Esophagus muscularis mucosa (tissue), 4 donors: ENCODE measurements at regions not wholly inside any gene's neighbourhood (a gene's known extent, or its start where the extent isn't known, plus 50 kb on each side); places are given as distances from the start of the nearest gene placed in this dataset.
A peak's percentile ranks its signal among the peaks of the same experiment; 100 is the strongest.

Experiments
- DNase-seq: peaks from one replicate; pipeline ENCODE4 v3.0.0-alpha.2; 2017; ENCODE audit errors: extremely low spot score
- H3K27ac ChIP-seq, 4 donors: fragments of 200-600 bp; sonication (generic); replicated peaks in 1 of 4; 1 replicate in 3 of 4; 2 replicates in 1 of 4; pipeline ENCODE4 v1.5.1; 2016 to 2019; ENCODE audit warnings: mild to moderate bottlenecking in 1 of 4
- H3K27me3 ChIP-seq, 4 donors: fragments of 200-600 bp; sonication (generic); one replicate each; pipeline versions ENCODE4 v1.5.1 to v1.6.0; 2016 to 2019
- H3K36me3 ChIP-seq, 4 donors: fragments of 200-600 bp; sonication (generic); one replicate each; pipeline ENCODE4 v1.5.1; 2016 to 2019
- H3K4me1 ChIP-seq, 4 donors: fragments of 200-600 bp; sonication (generic); one replicate each; pipeline ENCODE4 v1.5.1; 2016 to 2019
- H3K4me3 ChIP-seq, 4 donors: fragments of 200-600 bp; sonication (generic); 1 replicate in 2 of 4; 2 replicates in 2 of 4; pipeline ENCODE4 v1.5.1; 2016 to 2019; ENCODE audit warnings: mild to moderate bottlenecking in 4 of 4, moderate library complexity in 1 of 4
- H3K9me3 ChIP-seq, 4 donors: fragments of 200-600 bp; sonication (generic); 1 replicate in 3 of 4; 2 replicates in 1 of 4; pipeline ENCODE4 v1.5.1; 2016 to 2019
- EP300 ChIP-seq: sonication (generic); formaldehyde crosslinking; IDR thresholded peaks from one replicate; pipeline ENCODE4 v1.6.1; 2017; ENCODE audit warnings: antibody characterized with exemption
- POLR2A ChIP-seq: fragments of 450-650 bp; IDR thresholded peaks from one replicate; pipeline ENCODE4 v1.6.1; 2017; ENCODE audit warnings: antibody characterized with exemption, moderate library complexity, mild to moderate bottlenecking, low read depth
- POLR2AphosphoS5 ChIP-seq, 2 donors: sonication (generic); formaldehyde crosslinking; IDR thresholded peaks; one replicate each; pipeline ENCODE4 v1.6.1; 2017; ENCODE audit warnings: antibody characterized with exemption in 2 of 2
- WGBS: methylation state at CpG from one replicate; pipeline ENCODE4 v1.1.5; 2018; 5-methylcytosine and 5-hydroxymethylcytosine counted together
- intact Hi-C: fragments of 100-400 bp; cut with DNase I; formaldehyde crosslinking; loops from one replicate; pipeline ENCODE4 v1.15.1; 2023
- TF ChIP-seq, protein P1 (sequence below), 3 experiments: fragments of 200-600 bp in 2 of 3; fragments of 450-650 bp in 1 of 3; sonication (generic) in 2 of 3; IDR thresholded peaks; one replicate each; pipeline ENCODE4 v1.5.1; 2017 to 2019; ENCODE audit warnings: antibody characterized with exemption in 3 of 3, mild to moderate bottlenecking in 2 of 3, moderate library complexity in 1 of 3

DNA sequence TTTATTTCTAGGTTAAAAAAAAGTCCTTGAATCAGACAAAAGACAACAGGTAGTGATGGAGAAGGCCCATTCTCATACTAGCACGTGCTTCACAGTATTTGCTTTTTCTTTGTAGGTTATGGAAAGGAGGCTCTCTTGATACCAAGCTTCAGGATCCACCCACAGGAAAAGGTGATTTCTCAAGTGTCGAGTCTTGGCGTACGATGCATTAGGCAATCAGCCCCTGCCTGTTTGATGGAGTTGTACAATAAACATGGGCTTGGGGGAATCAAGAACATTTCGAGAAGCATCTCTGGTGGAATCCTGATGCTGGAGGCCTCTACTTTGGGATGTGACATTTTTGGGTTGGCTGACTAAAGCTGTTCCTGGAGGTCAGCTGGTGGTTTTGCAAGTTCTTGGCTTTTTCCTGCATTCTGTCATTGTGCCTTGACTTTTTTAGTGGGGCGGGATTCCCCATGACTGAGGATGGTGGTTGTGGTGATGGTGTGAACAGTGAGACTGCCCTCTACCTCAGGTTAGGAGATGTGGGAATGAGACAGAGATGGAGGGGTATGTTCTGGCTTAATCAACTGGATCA is 231.5 kb upstream of the SPRED2 start:
- TF ChIP-seq POLR2A (no peak), EP300 (no peak), POLR2AphosphoS5 (IDR thresholded peaks at IDR 0.05) (no peak)
- TF ChIP-seq, protein P1, sequence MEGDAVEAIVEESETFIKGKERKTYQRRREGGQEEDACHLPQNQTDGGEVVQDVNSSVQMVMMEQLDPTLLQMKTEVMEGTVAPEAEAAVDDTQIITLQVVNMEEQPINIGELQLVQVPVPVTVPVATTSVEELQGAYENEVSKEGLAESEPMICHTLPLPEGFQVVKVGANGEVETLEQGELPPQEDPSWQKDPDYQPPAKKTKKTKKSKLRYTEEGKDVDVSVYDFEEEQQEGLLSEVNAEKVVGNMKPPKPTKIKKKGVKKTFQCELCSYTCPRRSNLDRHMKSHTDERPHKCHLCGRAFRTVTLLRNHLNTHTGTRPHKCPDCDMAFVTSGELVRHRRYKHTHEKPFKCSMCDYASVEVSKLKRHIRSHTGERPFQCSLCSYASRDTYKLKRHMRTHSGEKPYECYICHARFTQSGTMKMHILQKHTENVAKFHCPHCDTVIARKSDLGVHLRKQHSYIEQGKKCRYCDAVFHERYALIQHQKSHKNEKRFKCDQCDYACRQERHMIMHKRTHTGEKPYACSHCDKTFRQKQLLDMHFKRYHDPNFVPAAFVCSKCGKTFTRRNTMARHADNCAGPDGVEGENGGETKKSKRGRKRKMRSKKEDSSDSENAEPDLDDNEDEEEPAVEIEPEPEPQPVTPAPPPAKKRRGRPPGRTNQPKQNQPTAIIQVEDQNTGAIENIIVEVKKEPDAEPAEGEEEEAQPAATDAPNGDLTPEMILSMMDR (IDR thresholded peaks at IDR 0.05), result no peak
- intact Hi-C loops, result no loop called here
- H3K36me3 ChIP-seq, result no peaks in the 10 kb centered on the region
- WGBS, result 70% methylated on average over 6 of the region's 6 CpGs
- H3K27me3 ChIP-seq, result no peaks in the 10 kb centered on the region
- H3K9me3 ChIP-seq, result peaks cover 0 to 9% (median 8%) of the 10 kb centered on the region in 4 donors
- H3K27ac ChIP-seq, result no peak overlapping the region
- peaks cover 0 to 12% (median 9%) of the 10 kb centered on the region in 4 donors for H3K4me1 ChIP-seq
- H3K4me3 ChIP-seq, result no peak overlapping the region
- no peak for DNase-seq

DNA sequence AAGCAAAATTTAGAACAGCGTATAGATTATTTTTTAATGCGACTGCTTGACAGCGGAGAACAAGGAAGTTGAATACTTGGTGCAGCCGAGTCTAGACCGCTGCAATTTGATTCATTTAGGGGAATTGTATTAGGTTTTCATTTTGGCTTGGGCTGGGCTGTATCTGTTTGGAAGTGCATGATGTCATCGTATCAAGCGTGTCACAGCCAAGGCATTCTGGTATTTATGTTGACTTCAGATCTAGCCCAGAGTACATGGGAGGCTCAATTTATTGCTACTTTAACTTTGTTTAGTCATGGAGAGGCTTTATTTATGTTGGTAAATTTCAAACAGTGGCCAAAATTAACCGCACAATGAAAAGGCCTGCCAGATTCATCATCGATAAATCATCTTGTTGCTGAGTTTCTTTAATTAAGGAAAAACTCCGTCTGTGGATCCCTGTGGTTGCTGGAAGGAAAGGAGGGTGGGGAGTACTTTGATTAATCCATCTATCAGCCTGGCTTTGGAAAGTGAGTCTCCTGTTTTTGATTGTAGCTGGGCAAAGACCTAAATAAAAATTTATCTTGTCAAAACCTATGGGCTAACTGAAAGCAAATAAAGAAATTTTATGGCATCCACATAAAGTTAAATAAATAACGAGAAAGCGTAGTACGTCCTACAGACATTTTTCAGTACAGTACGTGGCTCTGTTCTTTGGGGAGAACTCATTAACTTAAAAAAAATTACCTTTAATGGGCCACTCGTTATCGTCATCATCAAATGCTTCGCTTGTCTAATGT is 230.4 kb upstream of the SPRED2 start:
- Histone ChIP-seq H3K36me3 (no peaks in the 10 kb centered on the region), H3K4me1 (peaks cover 0 to 12% (median 9%) of the 10 kb centered on the region in 4 donors), H3K4me3 (peak overlapping the region in 3 of 4 donors; percentile 8 to 27 (median 16)), H3K27ac (no peak overlapping the region), H3K9me3 (no peaks in the 10 kb centered on the region), H3K27me3 (no peaks in the 10 kb centered on the region)
- intact Hi-C loops, result no loop called here
- DNase-seq, result no peak
- 54% methylated on average over 17 of the region's 17 CpGs for whole genome bisulfite sequencing
- TF ChIP-seq POLR2A (no peak), POLR2AphosphoS5 (IDR thresholded peaks at IDR 0.05) (no peak), EP300 (no peak)
- TF ChIP-seq, protein P1 (IDR thresholded peaks at IDR 0.05), result no peak

DNA sequence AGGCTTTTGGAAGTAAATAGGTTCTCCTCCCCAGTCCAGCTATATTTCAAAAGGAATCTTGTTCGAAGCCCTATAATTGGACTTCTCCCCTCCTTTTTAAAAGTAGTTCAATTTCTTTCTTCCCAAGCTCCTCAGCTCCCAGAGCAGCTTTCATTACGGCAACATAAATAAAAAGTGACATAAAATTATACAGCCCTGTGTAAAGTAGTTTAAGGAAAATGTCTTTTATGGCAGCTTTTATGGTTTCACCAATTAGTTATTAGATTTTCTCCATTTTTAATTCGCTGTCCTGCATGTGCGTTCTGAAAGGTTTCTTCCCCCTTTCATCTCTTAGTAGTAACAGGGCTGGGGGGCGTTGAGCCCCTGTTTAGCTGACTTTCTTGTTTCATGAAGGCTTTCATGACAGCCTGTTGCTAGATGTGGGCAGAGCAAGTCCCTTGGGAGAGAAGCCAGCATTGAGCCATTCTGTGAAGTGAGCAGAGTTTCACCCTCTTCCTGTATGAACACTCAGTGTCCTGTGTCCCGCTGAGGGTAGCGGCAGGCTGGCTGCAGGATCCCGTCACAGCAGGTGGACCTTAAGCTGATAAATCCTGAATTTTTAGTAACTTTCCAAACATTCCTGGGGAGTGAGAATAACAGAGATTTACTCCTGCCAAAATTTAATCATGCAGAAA is 229.7 kb upstream of the SPRED2 start:
- peak overlapping the region in 3 of 4 donors; percentile 8 to 27 (median 16) for H3K4me3 ChIP-seq

DNA sequence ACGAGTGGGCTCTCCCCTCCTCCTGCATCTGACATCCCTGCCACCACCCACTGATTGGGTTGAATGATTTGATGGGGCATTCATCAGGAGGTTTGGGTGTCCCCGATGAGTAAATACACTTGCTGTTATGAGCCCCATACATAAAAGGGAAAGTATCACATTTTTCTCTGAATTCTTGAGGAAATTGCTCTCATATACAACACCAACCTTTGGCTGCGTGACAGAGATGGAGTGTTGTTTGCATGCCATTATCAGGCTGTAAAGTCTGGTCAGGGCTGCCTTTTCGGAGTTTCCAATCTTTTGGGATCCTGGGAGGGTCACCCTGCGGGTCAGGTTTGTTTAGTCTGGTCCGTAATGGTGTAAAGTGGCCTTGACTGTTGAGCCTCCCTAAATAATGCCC is 227.9 kb upstream of the SPRED2 start:
- Histone ChIP-seq H3K9me3 (no peaks in the 10 kb centered on the region), H3K27me3 (no peaks in the 10 kb centered on the region), H3K36me3 (no peaks in the 10 kb centered on the region), H3K4me3 (no peak overlapping the region), H3K27ac (no peak overlapping the region), H3K4me1 (peaks cover 0 to 12% (median 9%) of the 10 kb centered on the region in 4 donors)
- no peak for DNase-seq
- no peak for TF ChIP-seq EP300
- intact Hi-C loops, result no loop called here
- WGBS, result 71% methylated on average over 6 of the region's 6 CpGs

More for the DNA sequence above, 229.7 kb upstream of the SPRED2 start:
- peaks cover 0 to 12% (median 9%) of the 10 kb centered on the region in 4 donors for H3K4me1 ChIP-seq
- H3K9me3 ChIP-seq, result no peaks in the 10 kb centered on the region
- TF ChIP-seq POLR2A, result no peak
- 49% methylated on average over 8 of the region's 8 CpGs for WGBS
- H3K36me3 ChIP-seq, result no peaks in the 10 kb centered on the region
- no peak overlapping the region for H3K27ac ChIP-seq
- no peak for DNase-seq
- intact Hi-C loops, result no loop called here
- H3K27me3 ChIP-seq, result no peaks in the 10 kb centered on the region

DNA sequence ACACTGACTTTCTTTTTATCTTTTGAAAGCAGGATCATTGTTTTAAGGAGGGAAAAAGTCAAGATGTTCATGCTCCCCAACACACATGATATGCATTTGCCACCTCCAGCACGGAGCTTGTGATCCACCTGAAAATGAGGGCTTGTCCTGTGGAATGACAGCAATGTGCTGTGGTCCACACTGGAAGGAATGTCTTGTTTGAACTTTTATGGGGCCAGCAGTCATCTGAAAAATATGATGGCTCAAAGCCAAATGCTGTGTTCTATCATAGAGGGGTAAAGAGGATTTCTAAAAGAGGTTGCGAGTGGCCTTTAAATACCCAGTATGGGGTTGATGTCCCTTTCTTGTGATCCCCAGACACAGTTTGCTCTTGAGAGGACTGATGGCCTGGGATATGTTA is 226.5 kb upstream of the SPRED2 start:
- no peak overlapping the region for H3K27ac ChIP-seq
- no peaks in the 10 kb centered on the region for H3K9me3 ChIP-seq
- H3K4me1 ChIP-seq, result peaks cover 0 to 12% (median 9%) of the 10 kb centered on the region in 4 donors
- 76% methylated on average over 2 of the region's 2 CpGs for WGBS
- intact Hi-C loops, result no loop called here
- no peaks in the 10 kb centered on the region for H3K27me3 ChIP-seq
- DNase-seq, result no peak
- H3K36me3 ChIP-seq, result no peaks in the 10 kb centered on the region
- H3K4me3 ChIP-seq, result no peak overlapping the region
- TF ChIP-seq, protein P1 (IDR thresholded peaks at IDR 0.05), result no peak
- no peak for TF ChIP-seq POLR2AphosphoS5 (IDR thresholded peaks at IDR 0.05)
- no peak for TF ChIP-seq POLR2A
- no peak for TF ChIP-seq EP300
